ENCODE measurements at regions not wholly inside any gene's neighbourhood (a gene's known extent, or its start where the extent isn't known, plus 50 kb on each side); places are given as distances from the start of the nearest gene placed in this dataset.
"Not testable (repeated sequence)": the region's sequence is repeated elsewhere in the genome, so short reads cannot be mapped to it uniquely, and the experiment has no call there.

- Histone ChIP-seq H3K9me3 (ENCODE audit: low read length) (no peaks in the 10 kb centered on the region), H3K9ac (ENCODE audit: low read length) (no peak overlapping the region), H2AFZ (ENCODE audit: low read length) (no peak overlapping the region), H3K27ac (ENCODE audit: low read depth, low read length, poor library complexity, severe bottlenecking) (no peak overlapping the region), H3K4me2 (ENCODE audit: low read length) (no peak overlapping the region), H3F3A (ENCODE audit: insufficient read depth, low read length) (no peaks in the 10 kb centered on the region), H3K4me1 (ENCODE audit: insufficient read depth, low read length, severe bottlenecking) (no peaks in the 10 kb centered on the region), H3K27me3 (ENCODE audit: insufficient read depth, low read length) (no peaks in the 10 kb centered on the region), H3K9me2 (ENCODE audit: low read depth, low read length) (no peaks in the 10 kb centered on the region), H3K79me2 (ENCODE audit: insufficient read depth, low read length) (no peaks in the 10 kb centered on the region), H3K4me3 (ENCODE audit: low read depth, low read length, poor library complexity, severe bottlenecking) (no peak overlapping the region), H4K20me1 (ENCODE audit: insufficient read depth, low read length) (no peaks in the 10 kb centered on the region), H3K36me3 (ENCODE audit: insufficient read depth, low read length) (no peaks in the 10 kb centered on the region)
- TF ChIP-seq EZH2 (IDR thresholded peaks at IDR 0.05; ENCODE audit: borderline replicate concordance, low read length) (no peak), CTCF (IDR thresholded peaks at IDR 0.05; ENCODE audit: low read length) (no peak)
Observed at GRCh38 chr3:28617821-28618220, 269.2 kb upstream of the AZI2 start.

GRCh38 chr3:28623106-28623505 lies 274.5 kb upstream of the AZI2 start:
- H3K4me1 ChIP-seq (ENCODE audit: insufficient read depth, low read length, severe bottlenecking): no peaks in the 10 kb centered on the region
- no peak overlapping the region for H3K4me3 ChIP-seq (ENCODE audit: low read depth, low read length, poor library complexity, severe bottlenecking)
- H3K9ac ChIP-seq (ENCODE audit: low read length): no peak overlapping the region
- H3K79me2 ChIP-seq (ENCODE audit: insufficient read depth, low read length): no peaks in the 10 kb centered on the region
- H2AFZ ChIP-seq (ENCODE audit: low read length): no peak overlapping the region
- H3F3A ChIP-seq (ENCODE audit: insufficient read depth, low read length): no peaks in the 10 kb centered on the region
- H3K9me3 ChIP-seq (ENCODE audit: low read length): no peaks in the 10 kb centered on the region
- H4K20me1 ChIP-seq (ENCODE audit: insufficient read depth, low read length): no peaks in the 10 kb centered on the region
- no peaks in the 10 kb centered on the region for H3K27me3 ChIP-seq (ENCODE audit: insufficient read depth, low read length)
- TF ChIP-seq CTCF (IDR thresholded peaks at IDR 0.05; ENCODE audit: low read length) (no peak), EZH2 (IDR thresholded peaks at IDR 0.05; ENCODE audit: borderline replicate concordance, low read length) (no peak)
- no peak overlapping the region for H3K27ac ChIP-seq (ENCODE audit: low read depth, low read length, poor library complexity, severe bottlenecking)
- H3K4me2 ChIP-seq (ENCODE audit: low read length): no peak overlapping the region
- no peaks in the 10 kb centered on the region for H3K9me2 ChIP-seq (ENCODE audit: low read depth, low read length)
- H3K36me3 ChIP-seq (ENCODE audit: insufficient read depth, low read length): no peaks in the 10 kb centered on the region

DNA sequence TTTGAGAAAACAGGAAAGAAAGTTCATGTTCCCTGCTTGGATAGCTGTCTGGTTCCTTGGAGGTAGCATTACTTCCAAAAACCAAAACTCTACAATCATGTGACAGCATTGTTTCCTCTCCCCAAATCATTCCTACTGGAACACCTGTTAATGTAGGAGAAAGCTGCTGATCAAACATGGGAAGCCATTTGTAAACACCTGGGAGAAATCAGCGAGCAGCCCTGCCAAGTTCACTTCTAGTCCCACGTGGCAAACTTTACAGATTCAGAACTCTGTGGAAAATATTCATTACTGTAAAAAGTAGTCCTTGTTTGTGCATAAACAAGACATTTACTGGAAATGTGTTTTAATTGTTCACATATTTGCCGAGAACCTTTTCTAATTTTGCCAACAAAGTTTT lies 275.5 kb upstream of the AZI2 start:
- H3K27me3 ChIP-seq (ENCODE audit: insufficient read depth, low read length): no peaks in the 10 kb centered on the region
- no peak overlapping the region for H3K4me3 ChIP-seq (ENCODE audit: low read depth, low read length, poor library complexity, severe bottlenecking)
- no peaks in the 10 kb centered on the region for H3K9me3 ChIP-seq (ENCODE audit: low read length)
- no peak overlapping the region for H3K9ac ChIP-seq (ENCODE audit: low read length)
- H3K36me3 ChIP-seq (ENCODE audit: insufficient read depth, low read length): no peaks in the 10 kb centered on the region
- no peaks in the 10 kb centered on the region for H3K4me1 ChIP-seq (ENCODE audit: insufficient read depth, low read length, severe bottlenecking)
- no peaks in the 10 kb centered on the region for H3K79me2 ChIP-seq (ENCODE audit: insufficient read depth, low read length)
- H3K9me2 ChIP-seq (ENCODE audit: low read depth, low read length): no peaks in the 10 kb centered on the region
- no peaks in the 10 kb centered on the region for H3F3A ChIP-seq (ENCODE audit: insufficient read depth, low read length)
- H4K20me1 ChIP-seq (ENCODE audit: insufficient read depth, low read length): no peaks in the 10 kb centered on the region
- TF ChIP-seq EZH2 (IDR thresholded peaks at IDR 0.05; ENCODE audit: borderline replicate concordance, low read length) (no peak), CTCF (IDR thresholded peaks at IDR 0.05; ENCODE audit: low read length) (no peak)
- no peak overlapping the region for H3K27ac ChIP-seq (ENCODE audit: low read depth, low read length, poor library complexity, severe bottlenecking)
- no peak overlapping the region for H2AFZ ChIP-seq (ENCODE audit: low read length)
- no peak overlapping the region for H3K4me2 ChIP-seq (ENCODE audit: low read length)

GRCh38 chr3:28627843-28628242 lies 279.2 kb upstream of the AZI2 start:
- H3K9me2 ChIP-seq (ENCODE audit: low read depth, low read length); H3K36me3 ChIP-seq (ENCODE audit: insufficient read depth, low read length); H3K9me3 ChIP-seq (ENCODE audit: low read length); H2AFZ ChIP-seq (ENCODE audit: low read length); H3K4me3 ChIP-seq (ENCODE audit: low read depth, low read length, poor library complexity, severe bottlenecking); H3K79me2 ChIP-seq (ENCODE audit: insufficient read depth, low read length); H3F3A ChIP-seq (ENCODE audit: insufficient read depth, low read length); H3K4me2 ChIP-seq (ENCODE audit: low read length); H4K20me1 ChIP-seq (ENCODE audit: insufficient read depth, low read length); H3K27me3 ChIP-seq (ENCODE audit: insufficient read depth, low read length); H3K9ac ChIP-seq (ENCODE audit: low read length); H3K27ac ChIP-seq (ENCODE audit: low read depth, low read length, poor library complexity, severe bottlenecking); H3K4me1 ChIP-seq (ENCODE audit: insufficient read depth, low read length, severe bottlenecking): not testable (repeated sequence)
